Fibroblast of mammary gland (primary cell): ENCODE measurements at regions not wholly inside any gene's neighbourhood (a gene's known extent, or its start where the extent isn't known, plus 50 kb on each side); places are given as distances from the start of the nearest gene placed in this dataset.

Source experiments
- DNase-seq: peaks from one replicate; pipeline ENCODE4 v3.0.0-alpha.2; 2010; ENCODE audit warnings: low read depth
- H3K4me3 ChIP-seq: 2 replicates; pipeline ENCODE4 v1.5.1; 2011; ENCODE audit warnings: low read depth, mild to moderate bottlenecking, low read length, moderate library complexity; ENCODE audit not compliant: control insufficient read depth
- CTCF ChIP-seq: conservative IDR thresholded peaks from 2 replicates; pipeline ENCODE4 v1.5.1; 2011; ENCODE audit warnings: low read depth, low read length, inconsistent platforms; ENCODE audit not compliant: control insufficient read depth, insufficient read depth

DNA sequence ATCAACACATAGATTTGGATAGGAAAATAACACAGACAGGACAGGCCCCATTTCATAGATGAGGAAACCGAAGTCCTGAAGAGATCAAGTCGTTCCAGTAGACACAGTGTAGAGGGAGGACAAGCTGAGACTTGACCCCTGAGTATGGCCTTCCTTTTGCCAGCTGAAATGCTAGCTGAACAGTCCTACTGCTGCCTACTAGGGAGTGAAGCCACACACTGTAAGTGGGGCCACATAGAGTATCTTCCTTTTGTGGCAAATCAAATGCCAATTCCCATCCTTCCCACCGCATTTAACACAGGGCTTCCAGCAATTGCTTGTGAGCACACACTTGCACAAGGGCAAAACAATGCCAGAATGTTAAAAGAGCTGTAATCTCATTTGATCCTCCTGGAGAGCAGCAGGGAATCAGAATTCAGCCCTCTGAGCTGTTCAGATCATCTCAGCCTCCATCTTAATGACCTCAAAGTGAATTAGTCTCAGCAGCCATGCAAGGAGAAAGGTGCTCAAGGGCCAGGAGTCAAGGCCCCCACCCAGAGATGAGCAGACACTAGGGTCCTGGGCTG lies 380.5 kb downstream of the EMP1 start:
- no peak overlapping the region for H3K4me3 ChIP-seq
- no peak for DNase-seq
- TF ChIP-seq CTCF, result no peak

DNA sequence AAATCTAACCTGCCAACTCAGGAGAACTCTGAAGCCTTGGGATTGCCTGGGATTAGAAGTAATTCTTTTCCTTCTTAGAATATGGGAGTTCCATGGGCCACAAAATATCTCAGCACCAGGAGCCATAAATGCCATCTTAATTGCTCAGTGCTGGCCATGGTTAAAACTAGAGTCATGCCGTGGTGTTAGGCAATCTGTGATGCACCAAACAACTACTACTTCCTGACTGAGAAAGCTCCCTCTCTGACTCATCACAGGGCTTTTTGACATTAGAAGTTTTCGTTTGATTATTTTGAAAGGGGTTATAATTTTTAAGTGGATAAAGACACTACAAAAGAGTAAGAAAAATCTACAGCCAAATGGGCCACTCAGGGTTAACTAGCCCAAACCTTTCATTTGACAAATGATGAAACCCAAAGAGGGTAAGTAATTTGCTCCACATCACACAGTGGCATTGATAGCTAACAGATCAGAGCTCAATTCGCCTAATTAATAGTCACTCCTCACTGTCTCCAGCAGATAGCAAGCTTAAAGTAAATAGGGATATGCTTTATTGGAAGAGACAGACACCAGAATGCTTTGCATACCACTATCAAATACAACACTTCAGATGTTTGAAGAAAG lies 377.3 kb downstream of the EMP1 start:
- peak; percentile 92 for DNase-seq
- no peak overlapping the region for H3K4me3 ChIP-seq
- TF ChIP-seq CTCF, result no peak

DNA sequence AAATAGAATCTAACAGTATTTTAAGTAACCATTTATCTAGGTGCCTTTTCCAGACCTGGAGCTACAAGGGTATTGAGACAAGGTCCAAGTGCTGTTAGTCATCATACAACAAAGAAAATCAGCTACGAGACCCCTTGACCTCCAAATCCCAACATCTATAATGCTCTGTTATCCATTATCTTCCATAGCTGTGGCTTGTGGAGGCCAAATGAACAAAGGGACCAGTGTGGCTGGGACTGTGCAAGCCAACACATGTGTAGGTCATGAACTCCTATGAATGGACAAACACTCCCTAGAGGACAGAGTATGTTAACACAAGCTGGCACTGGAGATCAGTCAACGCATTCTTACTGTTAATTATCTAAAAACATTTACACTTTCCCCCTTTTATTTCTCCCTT lies 374.5 kb downstream of the EMP1 start:
- H3K4me3 ChIP-seq, result no peak overlapping the region
- DNase-seq, result no peak
- no peak for TF ChIP-seq CTCF

GRCh38 chr12:13570005-13570694 lies 373.6 kb downstream of the EMP1 start:
- TF ChIP-seq CTCF, result no peak
- H3K4me3 ChIP-seq, result no peak overlapping the region
- peak; percentile 65 for DNase-seq

DNA sequence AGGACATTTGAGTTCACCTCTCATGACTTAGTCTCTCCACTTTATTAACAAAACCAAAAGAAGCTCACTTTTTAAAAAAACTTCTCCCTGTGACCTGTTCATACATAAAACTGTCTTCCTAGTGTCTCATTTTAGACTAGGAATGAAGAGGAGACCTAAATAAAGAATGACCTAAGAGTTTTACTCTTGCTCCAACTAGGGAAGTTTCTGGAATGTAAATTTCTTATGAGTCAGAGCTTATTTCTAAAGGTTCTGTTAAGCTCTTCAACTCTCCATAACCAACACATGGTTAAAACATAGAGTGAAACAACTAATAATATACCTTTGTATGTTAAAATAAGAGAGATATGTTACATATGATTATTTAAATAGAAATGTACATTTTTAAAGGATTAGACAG lies 369.8 kb downstream of the EMP1 start:
- no peak for TF ChIP-seq CTCF
- DNase-seq, result peak; percentile 52
- no peak overlapping the region for H3K4me3 ChIP-seq

GRCh38 chr12:13564266-13564810 lies 367.8 kb downstream of the EMP1 start:
- no peak overlapping the region for H3K4me3 ChIP-seq
- TF ChIP-seq CTCF, result no peak
- no peak for DNase-seq
